AG10803 (cell line): ENCODE measurements at regions not wholly inside any gene's neighbourhood (a gene's known extent, or its start where the extent isn't known, plus 50 kb on each side); places are given as distances from the start of the nearest gene placed in this dataset.

Experiments
- DNase-seq: peaks from one replicate; pipeline ENCODE4 v3.0.0; 2010; ENCODE audit warnings: low read depth
- H3K4me3 ChIP-seq: 2 replicates; pipeline ENCODE4 v1.5.1; 2011; ENCODE audit warnings: mild to moderate bottlenecking, low read length, control low read depth
- CTCF ChIP-seq: conservative IDR thresholded peaks from 2 replicates; pipeline ENCODE4 v1.5.1; 2011; ENCODE audit warnings: mild to moderate bottlenecking, low read length, control low read depth, inconsistent platforms

DNA sequence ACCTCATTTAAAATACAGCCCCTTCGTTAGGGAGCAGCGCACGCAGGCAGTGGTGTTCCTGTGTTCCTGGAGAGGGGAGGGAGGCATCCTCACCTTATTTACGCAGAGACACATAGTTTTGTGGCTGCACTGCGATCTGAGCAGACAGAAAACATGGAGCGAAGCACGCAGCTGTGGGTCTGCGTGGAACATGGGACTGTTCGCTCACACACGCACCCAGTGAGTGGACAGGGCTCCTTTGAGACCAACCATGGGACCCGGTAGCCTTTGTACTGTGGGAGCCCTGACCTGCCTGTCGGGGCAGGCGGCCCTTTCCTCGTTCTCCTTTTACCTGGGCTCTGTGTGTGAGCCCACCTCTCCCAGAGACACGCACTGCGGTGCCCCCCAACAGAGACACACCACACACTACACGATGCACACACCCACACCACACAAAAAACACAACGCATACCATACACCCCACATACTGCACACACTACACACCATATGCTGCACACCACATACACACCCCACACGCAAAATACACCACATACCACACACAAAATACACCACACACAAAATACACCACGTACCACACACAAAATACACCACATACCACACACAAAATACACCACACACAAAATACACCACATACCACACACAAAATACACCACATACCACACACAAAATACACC is 1245.7 kb downstream of the BRD1 start:
- no peak for TF ChIP-seq CTCF
- H3K4me3 ChIP-seq = no peak overlapping the region
- peak; percentile 4 for DNase-seq

GRCh38 chr22:48581205-48581766 is 1246.4 kb downstream of the BRD1 start:
- no peak overlapping the region for H3K4me3 ChIP-seq
- DNase-seq = no peak
- no peak for TF ChIP-seq CTCF

DNA sequence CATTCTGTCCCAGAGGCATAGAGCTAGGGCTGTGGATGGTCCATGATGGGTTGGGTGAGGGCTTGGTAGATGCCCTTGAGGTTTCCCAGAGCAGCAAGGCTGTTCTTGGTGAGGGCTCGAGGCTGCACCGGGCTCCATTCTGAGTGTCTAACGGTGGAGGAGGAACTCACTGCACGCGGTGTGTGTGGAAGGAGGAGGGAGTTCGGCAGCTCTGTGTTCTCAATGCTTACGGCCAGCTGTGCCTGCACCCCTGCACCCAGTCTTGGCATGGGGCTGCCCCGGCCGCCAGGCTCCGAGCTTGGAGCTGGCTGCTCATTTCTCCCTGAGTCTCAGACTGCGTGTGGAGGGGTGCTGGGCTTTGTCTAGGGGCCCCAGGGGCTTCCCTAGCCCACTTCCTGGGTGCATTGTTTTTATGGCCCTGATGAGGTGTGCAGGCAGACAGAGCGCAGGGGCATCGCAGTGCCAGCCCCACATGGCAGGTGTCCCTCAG is 1247.1 kb downstream of the BRD1 start:
- TF ChIP-seq CTCF = no peak
- H3K4me3 ChIP-seq = no peak overlapping the region
- DNase-seq = no peak

- no peak for TF ChIP-seq CTCF
- no peak overlapping the region for H3K4me3 ChIP-seq
- DNase-seq = no peak
These were observed 1247.8 kb downstream of the BRD1 start for GRCh38 chr22:48579928-48580309.

- TF ChIP-seq CTCF = no peak
- DNase-seq = no peak
- no peak overlapping the region for H3K4me3 ChIP-seq
These were observed 1248.4 kb downstream of the BRD1 start for GRCh38 chr22:48579043-48579927.

GRCh38 chr22:48578138-48579042 is 1249.3 kb downstream of the BRD1 start:
- no peak overlapping the region for H3K4me3 ChIP-seq
- no peak for TF ChIP-seq CTCF
- no peak for DNase-seq
